ENCODE measurements at regions not wholly inside any gene's neighbourhood (a gene's known extent, or its start where the extent isn't known, plus 50 kb on each side); places are given as distances from the start of the nearest gene placed in this dataset.
"Not testable (repeated sequence)": the region's sequence is repeated elsewhere in the genome, so short reads cannot be mapped to it uniquely, and the experiment has no call there.

DNA sequence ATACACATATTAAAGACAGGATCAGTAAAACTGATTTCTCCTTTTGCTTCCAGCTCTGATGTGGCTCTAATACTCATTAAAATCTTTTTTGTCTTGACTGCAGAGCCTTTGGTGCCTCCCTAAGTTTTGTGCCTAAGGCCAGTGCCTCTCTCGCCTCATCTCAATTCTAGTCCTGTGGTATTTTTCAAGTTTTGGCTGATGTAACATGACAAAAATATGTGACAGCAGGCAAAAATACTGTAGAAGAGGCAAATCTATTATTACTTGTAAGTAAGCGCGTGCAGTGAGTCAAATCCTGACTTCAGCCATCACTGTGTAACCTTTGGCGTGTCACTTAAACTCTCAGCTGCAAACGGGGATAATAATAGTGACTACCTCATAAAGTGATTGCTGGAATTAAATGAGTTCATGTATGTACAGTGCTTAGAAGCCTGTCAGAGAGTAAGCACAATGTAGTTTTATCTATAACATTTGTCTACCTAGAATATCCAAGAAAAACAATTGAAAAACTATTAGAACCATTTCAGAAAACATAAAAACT is 74.0 kb downstream of the MAB21L3 start:
- no peak for FAIRE-seq
- TF ChIP-seq POLR2A (IDR thresholded peaks at IDR 0.05; ENCODE audit: low read depth, low read length) (no peak), POLR2AphosphoS5 (IDR thresholded peaks at IDR 0.05; ENCODE audit: low read depth, low read length) (no peak), TAF1 (IDR thresholded peaks at IDR 0.05; ENCODE audit: borderline replicate concordance, low read depth, low read length) (no peak)
- DNase-seq (ENCODE audit: insufficient read length): no peak

DNA sequence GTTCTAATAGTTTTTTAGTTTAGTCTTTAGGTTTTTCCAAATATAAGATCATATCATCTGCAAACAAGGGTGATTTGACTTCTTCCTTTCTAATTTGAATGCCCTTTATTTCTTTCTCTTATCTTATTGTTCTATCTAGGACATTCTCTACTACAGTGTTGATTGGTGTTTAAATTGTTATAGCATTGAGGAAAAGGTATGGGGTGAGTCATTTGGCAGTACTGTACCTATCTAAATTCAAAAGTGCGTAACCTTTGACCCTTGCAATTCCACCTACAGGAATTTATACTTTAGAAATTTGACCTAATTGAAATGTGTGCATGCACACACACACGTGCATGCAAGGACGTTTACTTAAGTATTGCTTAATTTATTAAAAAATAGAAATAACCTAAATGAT is 78.3 kb downstream of the MAB21L3 start:
- FAIRE-seq: no peak
- no peak for TF ChIP-seq POLR2AphosphoS5 (IDR thresholded peaks at IDR 0.05; ENCODE audit: low read depth, low read length)
- DNase-seq (ENCODE audit: insufficient read length): no peak

DNA sequence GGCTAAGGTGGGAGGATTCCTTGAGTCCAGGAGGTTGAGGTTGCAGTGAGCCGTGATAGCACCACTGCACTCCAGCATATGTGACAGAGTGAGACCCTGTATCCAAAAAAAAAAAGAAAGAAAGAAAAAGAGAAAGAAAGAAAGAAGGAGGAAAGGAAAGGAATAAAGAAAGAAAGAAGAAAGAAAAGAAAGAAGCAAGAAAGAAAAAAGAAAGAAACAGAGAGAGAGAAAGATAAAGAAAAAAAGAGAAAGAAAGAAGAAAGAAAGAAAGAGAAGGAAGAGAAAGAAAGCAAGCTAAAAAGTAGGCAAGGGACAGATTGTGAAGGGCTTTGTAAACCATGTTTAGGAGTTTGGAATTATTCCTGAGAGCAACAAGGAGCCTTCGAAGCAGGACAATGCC is 80.1 kb downstream of the MAB21L3 start:
- no peak for DNase-seq (ENCODE audit: insufficient read length)
- TF ChIP-seq TAF1 (IDR thresholded peaks at IDR 0.05; ENCODE audit: borderline replicate concordance, low read depth, low read length) (no peak), POLR2A (IDR thresholded peaks at IDR 0.05; ENCODE audit: low read depth, low read length) (no peak), POLR2AphosphoS5 (IDR thresholded peaks at IDR 0.05; ENCODE audit: low read depth, low read length) (no peak)
- FAIRE-seq: no peak

DNA sequence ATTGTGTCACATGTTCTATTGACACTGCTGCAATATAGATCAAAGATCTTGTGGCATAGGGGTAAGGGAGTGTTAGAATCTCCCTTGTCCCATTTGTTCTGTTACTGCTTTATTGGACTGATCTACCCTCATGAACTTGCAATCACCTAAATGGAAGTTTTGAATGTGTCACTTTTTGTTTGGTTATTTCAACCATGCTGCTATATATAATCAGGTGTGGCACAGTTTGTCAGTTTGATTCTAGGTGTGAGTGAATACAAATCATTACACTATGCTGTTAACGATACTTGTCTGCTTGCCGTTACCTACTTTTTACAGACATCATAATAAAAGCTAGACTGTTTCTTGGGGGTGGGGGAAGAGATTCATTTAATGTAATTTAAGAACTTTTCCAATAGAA is 82.6 kb downstream of the MAB21L3 start:
- TF ChIP-seq TAF1 (IDR thresholded peaks at IDR 0.05; ENCODE audit: borderline replicate concordance, low read depth, low read length) (no peak), POLR2A (IDR thresholded peaks at IDR 0.05; ENCODE audit: low read depth, low read length) (no peak), POLR2AphosphoS5 (IDR thresholded peaks at IDR 0.05; ENCODE audit: low read depth, low read length) (no peak)
- no peak for DNase-seq (ENCODE audit: insufficient read length)
- FAIRE-seq: no peak

DNA sequence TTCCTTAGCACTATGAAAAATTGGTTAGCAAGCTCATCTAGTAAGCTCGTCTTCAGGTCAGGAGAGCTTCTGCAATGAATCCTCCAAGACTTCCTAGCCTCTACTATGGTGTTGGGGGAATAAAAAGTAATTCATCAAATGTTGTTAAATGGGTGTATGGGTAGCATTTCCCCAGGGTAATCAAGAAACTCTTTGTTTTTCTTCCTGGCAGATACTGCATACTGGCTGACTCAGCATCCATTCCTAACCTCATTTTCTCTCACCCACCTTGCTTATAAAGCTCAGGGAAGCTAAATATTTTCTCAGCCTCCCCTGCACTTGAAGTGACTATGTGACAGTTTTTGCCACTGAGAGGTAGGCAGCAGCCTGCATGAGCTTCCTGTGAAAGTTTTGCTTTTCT is 83.4 kb downstream of the MAB21L3 start:
- FAIRE-seq (no peak), DNase-seq (ENCODE audit: insufficient read length) (no peak)
- TF ChIP-seq POLR2AphosphoS5 (IDR thresholded peaks at IDR 0.05; ENCODE audit: low read depth, low read length) (no peak), TAF1 (IDR thresholded peaks at IDR 0.05; ENCODE audit: borderline replicate concordance, low read depth, low read length) (no peak), POLR2A (IDR thresholded peaks at IDR 0.05; ENCODE audit: low read depth, low read length) (no peak)

DNA sequence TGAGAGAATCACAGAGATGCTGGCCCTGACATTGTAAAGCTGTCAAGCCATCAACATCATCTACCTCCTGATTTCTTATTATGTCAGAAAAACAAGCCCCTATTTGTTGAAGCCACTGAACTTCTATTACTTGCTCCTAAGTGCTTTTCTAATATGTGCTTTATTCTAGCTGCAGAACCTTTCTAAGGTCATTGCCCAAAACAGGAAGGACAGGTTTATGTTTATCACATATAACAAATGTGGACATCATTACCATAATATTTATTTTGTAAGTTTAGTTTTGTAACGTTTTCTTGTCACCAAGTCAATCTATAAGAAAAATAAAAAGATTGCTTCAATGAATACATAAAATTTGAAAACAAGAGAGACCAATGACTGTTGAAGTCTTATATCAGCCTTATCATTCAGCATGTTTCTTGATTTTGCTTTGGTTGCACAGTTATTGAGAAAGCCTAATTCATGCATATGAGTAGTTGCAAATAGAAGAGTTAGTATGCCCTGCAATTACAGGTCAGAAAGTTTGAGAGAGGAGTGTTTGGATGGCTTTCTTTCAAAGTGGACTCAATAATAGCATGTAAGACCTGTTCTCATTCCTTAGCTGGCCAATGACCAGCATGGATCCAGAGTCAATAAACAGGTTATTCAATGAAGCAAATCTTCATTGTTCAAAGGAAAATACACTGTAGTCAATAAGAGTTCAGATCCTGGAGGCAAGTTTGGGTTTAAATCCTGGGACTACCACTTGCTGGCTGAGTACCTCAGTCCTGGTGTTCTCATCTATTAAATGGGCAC is 84.1 kb downstream of the MAB21L3 start:
- no peak for TF ChIP-seq TAF1 (IDR thresholded peaks at IDR 0.05; ENCODE audit: borderline replicate concordance, low read depth, low read length)
- FAIRE-seq: no peak

DNA sequence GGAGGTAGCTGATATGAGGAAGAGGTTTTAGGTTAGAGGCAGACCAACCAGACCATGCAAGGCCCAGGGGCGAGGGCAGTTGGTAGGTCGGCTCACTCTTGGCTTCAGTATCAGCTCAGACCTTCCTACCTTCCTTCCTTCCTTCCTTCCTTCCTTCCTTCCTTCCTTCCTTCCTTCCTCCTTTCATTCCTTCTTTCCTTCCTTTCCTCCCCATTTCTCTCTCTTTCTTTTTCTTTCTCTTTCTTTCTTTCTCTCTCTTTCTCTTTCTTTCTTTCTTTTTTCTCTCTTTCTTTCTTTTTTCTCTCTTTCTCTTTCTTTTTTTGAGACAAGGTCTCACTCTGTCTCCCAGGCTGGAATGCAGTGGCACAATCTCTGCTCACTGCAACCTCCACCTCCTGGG is 89.1 kb downstream of the MAB21L3 start:
- FAIRE-seq; DNase-seq (ENCODE audit: insufficient read length): not testable (repeated sequence)

More for the DNA sequence above, 84.1 kb downstream of the MAB21L3 start:
- no peak for DNase-seq (ENCODE audit: insufficient read length)

DNA sequence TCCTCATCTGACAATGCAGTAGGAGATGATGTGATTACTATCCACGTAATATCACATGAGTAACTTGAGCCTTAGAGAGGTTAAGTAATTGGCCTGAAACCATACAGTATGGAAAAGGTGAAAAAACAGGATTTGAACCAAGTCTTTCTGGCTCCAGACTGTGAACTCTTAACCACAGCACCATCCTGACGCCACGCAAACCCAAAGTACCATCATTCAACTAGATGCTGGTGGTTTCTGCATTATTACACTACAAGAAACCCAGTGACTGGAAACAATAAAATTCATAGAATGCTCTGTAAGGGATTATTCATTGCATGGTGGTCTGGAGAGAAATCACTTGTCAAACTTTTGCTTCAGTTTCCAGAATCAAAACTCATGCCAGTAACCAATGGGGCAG is 90.7 kb downstream of the MAB21L3 start:
- FAIRE-seq: no peak
- DNase-seq (ENCODE audit: insufficient read length): no peak
- TF ChIP-seq POLR2AphosphoS5 (IDR thresholded peaks at IDR 0.05; ENCODE audit: low read depth, low read length) (no peak), POLR2A (IDR thresholded peaks at IDR 0.05; ENCODE audit: low read depth, low read length) (no peak), TAF1 (IDR thresholded peaks at IDR 0.05; ENCODE audit: borderline replicate concordance, low read depth, low read length) (no peak)

DNA sequence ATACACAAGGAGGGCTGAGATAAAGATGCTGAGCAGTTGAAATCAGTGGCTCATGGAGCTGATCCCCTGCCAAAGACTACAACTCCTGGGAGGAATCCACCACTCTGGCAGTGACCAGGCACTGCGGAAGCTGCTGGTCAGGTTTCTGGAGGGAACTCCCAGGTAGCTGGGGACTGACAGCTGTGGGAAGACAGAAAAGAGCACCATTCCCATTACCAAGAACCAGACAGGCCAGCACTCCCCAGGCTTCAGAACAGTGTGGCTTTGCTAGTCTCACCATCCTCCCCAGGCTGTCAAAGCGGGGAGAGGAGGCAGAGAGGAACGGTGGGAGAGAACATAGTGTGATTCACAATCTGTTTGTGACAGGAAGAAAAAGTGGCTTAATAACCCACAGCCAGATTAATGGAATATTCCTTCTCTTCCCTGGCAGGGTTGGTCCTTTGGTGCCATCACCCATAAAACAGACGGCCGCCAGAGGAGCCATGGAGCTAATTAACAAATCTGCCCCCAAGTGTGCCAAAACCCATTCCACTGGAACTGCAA is 92.1 kb downstream of the MAB21L3 start:
- FAIRE-seq: no peak
- DNase-seq (ENCODE audit: insufficient read length): no peak
- TF ChIP-seq TAF1 (IDR thresholded peaks at IDR 0.05; ENCODE audit: borderline replicate concordance, low read depth, low read length) (no peak), POLR2AphosphoS5 (IDR thresholded peaks at IDR 0.05; ENCODE audit: low read depth, low read length) (no peak), POLR2A (IDR thresholded peaks at IDR 0.05; ENCODE audit: low read depth, low read length) (no peak)

DNA sequence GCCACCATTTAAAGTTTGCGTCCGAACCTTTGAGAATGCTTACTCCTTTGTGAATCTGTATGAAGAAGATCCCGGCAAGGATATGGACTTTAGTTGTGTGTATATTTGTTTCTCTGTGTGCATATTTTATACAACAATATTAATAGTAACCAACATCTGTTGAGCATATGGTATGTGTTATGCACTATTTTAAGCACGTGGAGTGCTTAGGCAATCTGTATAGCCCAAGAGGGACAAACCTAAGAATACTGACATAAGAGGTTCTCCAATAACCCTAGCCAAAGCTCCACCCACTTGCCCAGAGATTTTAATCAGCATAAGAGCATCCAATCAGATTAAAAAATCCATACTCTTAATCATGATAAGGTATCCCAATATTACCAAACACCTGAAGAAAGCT is 92.7 kb downstream of the MAB21L3 start:
- no peak for FAIRE-seq

DNA sequence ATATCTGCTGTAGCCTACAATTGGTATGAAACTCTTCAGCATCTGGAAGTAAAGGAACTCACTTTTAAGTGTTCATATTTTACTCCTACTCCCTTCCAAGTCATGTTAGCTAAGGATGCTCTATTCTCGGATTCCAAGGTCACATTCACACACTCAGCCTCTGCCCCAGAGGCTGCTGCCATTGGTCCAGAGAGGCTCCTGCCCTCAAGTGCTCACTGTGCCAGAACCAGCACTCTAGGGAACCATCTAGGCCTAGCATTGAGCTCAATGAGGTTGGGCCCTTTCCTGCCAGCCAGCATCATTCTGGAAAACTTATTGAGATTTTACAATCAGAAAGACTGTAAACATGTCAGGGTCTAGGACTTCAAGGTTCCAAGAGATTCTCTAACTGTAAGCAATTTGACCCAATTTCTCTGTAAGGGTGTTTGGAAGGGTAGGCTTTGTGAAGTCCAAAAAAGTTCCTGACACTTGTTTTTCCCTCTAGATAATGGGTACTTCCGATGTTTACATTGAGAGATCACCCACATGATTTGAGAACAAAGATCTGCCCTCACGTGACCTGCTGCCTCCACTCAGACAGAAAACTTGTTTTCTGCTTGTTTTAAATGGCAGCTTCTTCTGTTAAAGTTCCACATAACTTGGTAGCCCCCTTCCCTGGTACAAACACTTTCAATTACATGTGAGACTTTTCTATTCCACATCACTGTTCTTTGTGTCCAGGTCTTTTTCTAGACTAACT is 94.9 kb downstream of the MAB21L3 start:
- TF ChIP-seq POLR2A (IDR thresholded peaks at IDR 0.05; ENCODE audit: low read depth, low read length) (no peak), TAF1 (IDR thresholded peaks at IDR 0.05; ENCODE audit: borderline replicate concordance, low read depth, low read length) (no peak), POLR2AphosphoS5 (IDR thresholded peaks at IDR 0.05; ENCODE audit: low read depth, low read length) (no peak)

More for the DNA sequence above, 92.7 kb downstream of the MAB21L3 start:
- no peak for TF ChIP-seq POLR2A (IDR thresholded peaks at IDR 0.05; ENCODE audit: low read depth, low read length)
- no peak for TF ChIP-seq POLR2AphosphoS5 (IDR thresholded peaks at IDR 0.05; ENCODE audit: low read depth, low read length)
- TF ChIP-seq TAF1 (IDR thresholded peaks at IDR 0.05; ENCODE audit: borderline replicate concordance, low read depth, low read length): no peak
- DNase-seq (ENCODE audit: insufficient read length): no peak

More for the DNA sequence above, 94.9 kb downstream of the MAB21L3 start:
- DNase-seq (ENCODE audit: insufficient read length) (no peak), FAIRE-seq (no peak)

Measured in GM12892 (cell line).